GM06990 (cell line): ENCODE measurements at regions not wholly inside any gene's neighbourhood (a gene's known extent, or its start where the extent isn't known, plus 50 kb on each side); places are given as distances from the start of the nearest gene placed in this dataset.

Source experiments
- DNase-seq: peaks from one replicate; pipeline ENCODE4 v3.0.0-alpha.2; 2011; ENCODE audit not compliant: insufficient read length; ENCODE audit errors: extremely low read depth
- H3K27me3 ChIP-seq: replicated peaks from 2 replicates; pipeline ENCODE4 v1.6.0; 2011; ENCODE audit warnings: low read length; ENCODE audit not compliant: control insufficient read depth, insufficient read depth
- H3K36me3 ChIP-seq: 2 replicates; pipeline ENCODE4 v1.5.1; 2011; ENCODE audit warnings: low read length; ENCODE audit not compliant: control insufficient read depth, insufficient read depth
- H3K4me3 ChIP-seq: replicated peaks from 2 replicates; pipeline ENCODE4 v1.5.1; 2011; ENCODE audit warnings: low read depth, mild to moderate bottlenecking, control low read depth, low read length
- TF ChIP-seq, protein P1 (sequence below): IDR thresholded peaks from 2 replicates; pipeline ENCODE4 v1.5.1; 2011; ENCODE audit warnings: low read length, control low read depth, mild to moderate bottlenecking, inconsistent platforms; ENCODE audit not compliant: insufficient read depth, poor library complexity, severe bottlenecking

GRCh38 chrX:87813566-87813965 is 296.0 kb downstream of the KLHL4 start:
- DNase-seq: no peak

GRCh38 chrX:87846956-87847355 is 329.4 kb downstream of the KLHL4 start:
- DNase-seq: no peak
- TF ChIP-seq, protein P1, sequence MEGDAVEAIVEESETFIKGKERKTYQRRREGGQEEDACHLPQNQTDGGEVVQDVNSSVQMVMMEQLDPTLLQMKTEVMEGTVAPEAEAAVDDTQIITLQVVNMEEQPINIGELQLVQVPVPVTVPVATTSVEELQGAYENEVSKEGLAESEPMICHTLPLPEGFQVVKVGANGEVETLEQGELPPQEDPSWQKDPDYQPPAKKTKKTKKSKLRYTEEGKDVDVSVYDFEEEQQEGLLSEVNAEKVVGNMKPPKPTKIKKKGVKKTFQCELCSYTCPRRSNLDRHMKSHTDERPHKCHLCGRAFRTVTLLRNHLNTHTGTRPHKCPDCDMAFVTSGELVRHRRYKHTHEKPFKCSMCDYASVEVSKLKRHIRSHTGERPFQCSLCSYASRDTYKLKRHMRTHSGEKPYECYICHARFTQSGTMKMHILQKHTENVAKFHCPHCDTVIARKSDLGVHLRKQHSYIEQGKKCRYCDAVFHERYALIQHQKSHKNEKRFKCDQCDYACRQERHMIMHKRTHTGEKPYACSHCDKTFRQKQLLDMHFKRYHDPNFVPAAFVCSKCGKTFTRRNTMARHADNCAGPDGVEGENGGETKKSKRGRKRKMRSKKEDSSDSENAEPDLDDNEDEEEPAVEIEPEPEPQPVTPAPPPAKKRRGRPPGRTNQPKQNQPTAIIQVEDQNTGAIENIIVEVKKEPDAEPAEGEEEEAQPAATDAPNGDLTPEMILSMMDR: no peak
- no peaks in the 10 kb centered on the region for H3K27me3 ChIP-seq
- no peaks in the 10 kb centered on the region for H3K36me3 ChIP-seq
- no peak overlapping the region for H3K4me3 ChIP-seq

More at GRCh38 chrX:87813566-87813965, 296.0 kb downstream of the KLHL4 start:
- TF ChIP-seq, protein P1: no peak
- Histone ChIP-seq H3K4me3 (no peak overlapping the region), H3K36me3 (no peaks in the 10 kb centered on the region), H3K27me3 (no peaks in the 10 kb centered on the region)

DNA sequence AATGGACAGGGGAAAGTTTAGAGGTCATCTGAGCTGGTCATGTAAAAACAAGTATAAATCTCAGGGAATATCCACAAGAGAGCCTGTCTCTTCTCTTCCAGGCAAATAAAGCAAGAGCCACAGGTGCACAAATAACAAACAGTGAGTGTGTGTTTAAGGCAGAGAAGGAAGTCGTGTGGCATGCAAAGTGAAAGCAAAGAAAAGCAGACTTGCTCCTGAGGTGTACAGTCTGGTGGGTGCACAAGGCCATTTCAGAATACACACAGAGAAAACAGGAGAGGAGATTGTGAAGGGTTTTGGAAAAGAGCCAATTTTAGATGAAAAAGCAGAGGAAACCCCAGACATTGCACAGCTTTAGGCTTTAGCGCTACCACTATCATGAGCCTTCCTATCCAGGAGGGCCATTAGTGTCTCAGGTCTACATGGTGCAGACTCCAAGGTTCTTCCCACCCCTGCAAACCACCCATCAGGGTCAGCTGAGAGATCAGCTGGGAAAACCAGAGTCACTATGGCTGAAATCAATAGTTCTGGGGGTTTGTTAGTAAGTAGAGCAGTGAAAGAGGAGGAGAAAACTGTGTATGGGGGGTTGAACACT is 355.8 kb downstream of the KLHL4 start:
- no peak for DNase-seq
- Histone ChIP-seq H3K4me3 (no peak overlapping the region), H3K27me3 (no peaks in the 10 kb centered on the region), H3K36me3 (no peaks in the 10 kb centered on the region)
- TF ChIP-seq, protein P1: no peak

- H3K36me3 ChIP-seq: no peaks in the 10 kb centered on the region
- no peak overlapping the region for H3K4me3 ChIP-seq
- no peak for DNase-seq
- no peaks in the 10 kb centered on the region for H3K27me3 ChIP-seq
- TF ChIP-seq, protein P1: no peak
Observed at GRCh38 chrX:87874043-87874442, 356.4 kb downstream of the KLHL4 start.

GRCh38 chrX:87878926-87879325 is 361.3 kb downstream of the KLHL4 start:
- no peak for DNase-seq
- TF ChIP-seq, protein P1: no peak
- no peaks in the 10 kb centered on the region for H3K27me3 ChIP-seq

GRCh38 chrX:87890437-87890836 is 372.8 kb downstream of the KLHL4 start:
- Histone ChIP-seq H3K27me3 (no peaks in the 10 kb centered on the region), H3K4me3 (no peak overlapping the region), H3K36me3 (no peaks in the 10 kb centered on the region)
- TF ChIP-seq, protein P1: no peak
- no peak for DNase-seq

More at GRCh38 chrX:87878926-87879325, 361.3 kb downstream of the KLHL4 start:
- no peaks in the 10 kb centered on the region for H3K36me3 ChIP-seq
- H3K4me3 ChIP-seq: no peak overlapping the region
